Epithelial cell of proximal tubule (primary cell): ENCODE measurements at regions not wholly inside any gene's neighbourhood (a gene's known extent, or its start where the extent isn't known, plus 50 kb on each side); places are given as distances from the start of the nearest gene placed in this dataset.

ENCODE experiments used
- DNase-seq: peaks from one replicate; pipeline ENCODE4 v3.0.0-alpha.2; 2011; ENCODE audit warnings: low read depth
- H3K4me3 ChIP-seq: 2 replicates; pipeline ENCODE4 v1.5.1; 2011; ENCODE audit warnings: low read depth, mild to moderate bottlenecking, low read length
- TF ChIP-seq, protein P1 (sequence below): conservative IDR thresholded peaks from 2 replicates; pipeline ENCODE4 v1.5.1; 2012; ENCODE audit warnings: low read depth, mild to moderate bottlenecking, low read length

DNA sequence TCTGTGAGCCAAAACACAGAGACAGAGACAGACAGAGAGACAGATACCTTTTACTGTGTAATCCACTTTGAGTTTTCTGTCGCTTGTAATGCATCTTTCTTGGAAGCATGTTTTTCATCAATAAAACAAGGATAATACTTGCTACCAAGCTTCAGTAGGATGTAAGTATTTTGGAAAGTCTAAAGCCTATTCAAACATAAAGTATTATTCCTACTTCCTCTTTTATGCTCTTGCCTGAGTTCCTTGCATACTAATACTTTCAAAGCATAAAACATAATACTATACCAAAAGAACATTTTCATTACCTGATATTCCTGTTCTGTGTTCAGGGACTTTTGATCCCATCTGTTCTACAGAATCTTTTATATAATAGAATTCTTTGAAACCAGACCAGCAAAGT, 64.5 kb upstream of the SLC30A5 start:
- TF ChIP-seq, protein P1, sequence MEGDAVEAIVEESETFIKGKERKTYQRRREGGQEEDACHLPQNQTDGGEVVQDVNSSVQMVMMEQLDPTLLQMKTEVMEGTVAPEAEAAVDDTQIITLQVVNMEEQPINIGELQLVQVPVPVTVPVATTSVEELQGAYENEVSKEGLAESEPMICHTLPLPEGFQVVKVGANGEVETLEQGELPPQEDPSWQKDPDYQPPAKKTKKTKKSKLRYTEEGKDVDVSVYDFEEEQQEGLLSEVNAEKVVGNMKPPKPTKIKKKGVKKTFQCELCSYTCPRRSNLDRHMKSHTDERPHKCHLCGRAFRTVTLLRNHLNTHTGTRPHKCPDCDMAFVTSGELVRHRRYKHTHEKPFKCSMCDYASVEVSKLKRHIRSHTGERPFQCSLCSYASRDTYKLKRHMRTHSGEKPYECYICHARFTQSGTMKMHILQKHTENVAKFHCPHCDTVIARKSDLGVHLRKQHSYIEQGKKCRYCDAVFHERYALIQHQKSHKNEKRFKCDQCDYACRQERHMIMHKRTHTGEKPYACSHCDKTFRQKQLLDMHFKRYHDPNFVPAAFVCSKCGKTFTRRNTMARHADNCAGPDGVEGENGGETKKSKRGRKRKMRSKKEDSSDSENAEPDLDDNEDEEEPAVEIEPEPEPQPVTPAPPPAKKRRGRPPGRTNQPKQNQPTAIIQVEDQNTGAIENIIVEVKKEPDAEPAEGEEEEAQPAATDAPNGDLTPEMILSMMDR, result no peak
- no peak for DNase-seq
- H3K4me3 ChIP-seq, result no peak overlapping the region

DNA sequence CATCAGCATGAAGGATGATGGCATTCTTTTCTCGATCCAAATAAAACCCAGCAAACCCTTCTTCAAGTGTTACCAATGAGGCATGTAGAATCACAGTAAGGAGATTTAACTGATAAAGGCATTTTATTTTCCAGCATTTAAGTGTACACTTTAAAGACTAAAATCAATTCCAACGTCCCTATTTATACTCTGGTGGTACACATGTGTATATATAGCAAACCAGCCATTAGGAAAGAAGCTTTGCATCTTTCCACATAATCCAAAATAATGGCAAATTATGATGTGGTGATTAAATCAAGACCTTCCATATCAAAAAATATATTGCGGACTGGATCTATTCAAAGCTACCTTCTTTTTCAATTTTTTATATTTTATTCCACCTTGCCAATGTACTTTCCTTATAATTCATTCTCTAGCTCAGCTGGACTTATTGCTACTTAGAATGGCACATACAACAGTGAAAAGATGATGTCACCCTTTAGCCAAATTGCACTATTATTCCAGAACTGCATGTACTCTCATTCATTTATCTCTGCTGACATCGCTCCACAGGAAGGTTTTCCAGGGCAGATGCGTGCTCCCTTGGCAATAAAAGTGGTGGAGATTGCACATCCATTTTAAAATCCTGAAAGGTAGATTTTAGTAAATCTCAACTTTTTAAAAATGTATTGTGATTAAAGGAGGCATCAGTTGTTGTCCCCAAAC, 63.3 kb upstream of the SLC30A5 start:
- no peak for DNase-seq
- TF ChIP-seq, protein P1, result no peak
- no peak overlapping the region for H3K4me3 ChIP-seq

DNA sequence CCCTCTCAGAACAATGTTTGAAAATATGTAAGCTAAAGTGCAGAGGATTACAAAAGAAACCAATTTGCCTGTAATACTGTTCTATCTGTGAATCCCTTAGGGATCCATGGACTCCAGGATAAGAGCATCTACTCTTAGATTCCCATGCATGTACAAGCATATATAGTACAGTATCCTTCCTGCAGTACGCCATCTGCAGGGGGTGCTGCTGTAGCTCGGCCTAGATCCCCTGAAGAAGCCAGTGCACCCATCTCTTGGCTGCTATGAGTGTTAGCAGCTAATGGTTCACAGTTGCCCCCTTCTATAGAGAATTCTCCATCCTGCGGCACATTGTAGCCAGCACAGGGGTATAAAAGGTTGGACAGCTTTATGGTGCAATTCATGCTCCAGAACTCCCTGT, 61.8 kb upstream of the SLC30A5 start:
- no peak for DNase-seq
- TF ChIP-seq, protein P1, result no peak
- H3K4me3 ChIP-seq, result no peak overlapping the region

DNA sequence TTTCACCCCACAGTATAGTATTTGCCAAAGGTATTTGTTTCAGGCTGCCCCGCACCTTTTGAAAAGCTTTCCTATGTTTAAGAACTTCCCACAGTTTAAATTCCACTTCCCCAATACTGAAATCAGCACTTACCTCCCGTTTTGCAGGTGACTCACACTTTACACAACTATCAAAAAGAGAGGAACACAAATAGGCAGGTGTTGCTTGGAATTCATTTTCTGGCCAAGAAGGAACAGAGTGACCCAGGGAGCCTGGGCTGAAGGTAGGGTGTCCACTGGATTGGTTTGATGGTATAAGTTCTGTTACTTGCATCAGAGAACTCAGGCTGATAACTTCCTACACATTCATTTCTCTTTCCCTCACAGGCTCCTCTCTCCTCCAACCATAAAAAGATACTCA, 60.1 kb upstream of the SLC30A5 start:
- DNase-seq, result no peak
- TF ChIP-seq, protein P1, result no peak

DNA sequence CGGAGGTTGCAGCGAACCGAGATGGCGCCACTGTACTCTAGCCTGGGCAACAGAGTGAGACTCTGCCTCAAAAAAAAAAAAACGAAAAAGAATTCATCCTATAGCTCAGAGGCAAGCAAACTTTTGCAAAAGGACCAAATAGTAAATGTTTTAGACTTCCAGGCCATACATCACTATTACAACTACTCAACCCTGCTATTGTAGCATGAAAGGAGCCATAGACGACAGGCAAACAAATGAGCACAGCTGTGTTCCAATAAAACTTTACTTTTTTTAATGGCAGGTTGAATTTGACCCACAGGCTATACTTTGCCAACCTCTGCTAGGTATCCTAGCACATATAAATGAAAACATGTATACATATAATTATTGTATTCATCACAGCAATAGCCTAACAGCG, 58.9 kb upstream of the SLC30A5 start:
- TF ChIP-seq, protein P1, result no peak
- H3K4me3 ChIP-seq, result no peak overlapping the region
- DNase-seq, result no peak

More for the DNA sequence above, 60.1 kb upstream of the SLC30A5 start:
- no peak overlapping the region for H3K4me3 ChIP-seq

DNA sequence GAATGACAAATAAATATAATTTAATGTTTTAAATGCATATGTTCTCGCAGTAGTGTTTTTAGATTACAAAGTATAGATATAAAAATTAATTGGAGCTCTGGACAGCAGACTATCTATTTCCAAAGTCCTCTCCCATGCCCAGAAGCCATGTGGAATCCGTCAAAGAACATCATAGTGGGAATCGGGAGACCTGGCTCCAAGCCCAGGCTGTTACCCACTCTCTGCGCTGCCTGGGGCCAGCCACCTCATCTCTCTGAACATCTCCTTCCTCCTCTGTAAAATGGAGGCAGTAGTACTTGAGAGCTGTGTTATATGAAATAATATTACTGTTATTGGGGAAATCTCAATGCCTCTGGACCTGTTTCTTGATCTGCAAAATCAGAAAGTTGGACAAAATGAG, 58.1 kb upstream of the SLC30A5 start:
- H3K4me3 ChIP-seq, result no peak overlapping the region
- TF ChIP-seq, protein P1, result no peak
- DNase-seq, result no peak

DNA sequence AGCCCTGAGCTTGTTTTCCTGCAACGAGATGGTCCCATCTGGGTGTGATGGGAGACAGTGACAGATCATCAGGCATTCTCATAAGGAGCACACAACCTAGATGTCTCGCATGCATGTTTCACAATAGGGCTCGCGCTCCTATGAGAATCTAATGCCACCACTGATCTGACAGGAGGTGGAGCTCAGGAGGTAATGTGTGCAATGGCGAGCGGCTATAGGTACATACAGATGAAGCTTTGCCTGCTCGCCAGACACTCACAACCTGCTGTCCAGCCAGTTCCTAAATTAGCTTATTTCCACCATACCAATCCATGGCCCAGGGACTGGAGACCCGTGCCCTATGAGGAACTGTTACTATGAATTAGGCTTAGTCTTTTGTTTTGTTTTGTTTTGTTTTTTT, 55.3 kb upstream of the SLC30A5 start:
- TF ChIP-seq, protein P1, result no peak
- DNase-seq, result no peak
- H3K4me3 ChIP-seq, result no peak overlapping the region
